GM10266 (cell line): ENCODE measurements at regions not wholly inside any gene's neighbourhood (a gene's known extent, or its start where the extent isn't known, plus 50 kb on each side); places are given as distances from the start of the nearest gene placed in this dataset.
"Not testable (repeated sequence)": the region's sequence is repeated elsewhere in the genome, so short reads cannot be mapped to it uniquely, and the experiment has no call there.

Source experiments
- DNase-seq: peaks from one replicate; pipeline ENCODE4 v3.0.0; 2012; ENCODE audit errors: extremely low spot score
- CTCF ChIP-seq: IDR thresholded peaks from 2 replicates; pipeline ENCODE4 v1.5.1; 2012; ENCODE audit warnings: mild to moderate bottlenecking, low read depth; ENCODE audit not compliant: control insufficient read depth, insufficient read depth; ENCODE audit errors: missing control alignments

- DNase-seq: no peak
- TF ChIP-seq CTCF: no peak
These were observed 381.8 kb upstream of the ST8SIA4 start for GRCh38 chr5:101284736-101285375.

- not testable (repeated sequence) for DNase-seq
These were observed 380.9 kb upstream of the ST8SIA4 start for GRCh38 chr5:101283938-101284337.

GRCh38 chr5:101278917-101279316, 375.8 kb upstream of the ST8SIA4 start:
- DNase-seq: no peak
- TF ChIP-seq CTCF: no peak

GRCh38 chr5:101278011-101278687, 375.1 kb upstream of the ST8SIA4 start:
- no peak for DNase-seq
- TF ChIP-seq CTCF: no peak

GRCh38 chr5:101271945-101272344, 368.9 kb upstream of the ST8SIA4 start:
- TF ChIP-seq CTCF: no peak
- DNase-seq: no peak

- DNase-seq: no peak
- TF ChIP-seq CTCF: no peak
These were observed 368.3 kb upstream of the ST8SIA4 start for GRCh38 chr5:101271416-101271815.

GRCh38 chr5:101260857-101261256, 357.8 kb upstream of the ST8SIA4 start:
- no peak for DNase-seq
- no peak for TF ChIP-seq CTCF
